DOHH2 (cell line): ENCODE measurements at regions not wholly inside any gene's neighbourhood (a gene's known extent, or its start where the extent isn't known, plus 50 kb on each side); places are given as distances from the start of the nearest gene placed in this dataset.

Experiments used
- CTCF ChIP-seq: fragments of 200-600 bp; sonication (generic); IDR thresholded peaks from one replicate; pipeline ENCODE4 v1.5.1; 2014; ENCODE audit warnings: antibody characterized with exemption, mild to moderate bottlenecking, low read depth, low read length; ENCODE audit not compliant: poor library complexity, severe bottlenecking
- EZH2phosphoT487 ChIP-seq: fragments of 200-600 bp; sonication (generic); IDR thresholded peaks from 2 replicates; pipeline ENCODE4 v1.6.1; 2017; ENCODE audit warnings: borderline replicate concordance, mild to moderate bottlenecking, antibody characterized with exemption, low read length, moderate library complexity, mixed read lengths

GRCh38 chr1:164369698-164370365, 189.2 kb upstream of the PBX1 start:
- no peak for TF ChIP-seq CTCF
- no peak for TF ChIP-seq EZH2phosphoT487
